MM.1S (cell line): ENCODE measurements at regions not wholly inside any gene's neighbourhood (a gene's known extent, or its start where the extent isn't known, plus 50 kb on each side); places are given as distances from the start of the nearest gene placed in this dataset.

Experiments
- DNase-seq: peaks from one replicate; pipeline ENCODE4 v3.0.0-alpha.2; 2015
- H2AFZ ChIP-seq: fragments of 300-600 bp; sonication (generic); 2 replicates; pipeline ENCODE4 v1.6.0; 2016; ENCODE audit warnings: antibody characterized with exemption, low read length
- H3F3A ChIP-seq: fragments of 300-600 bp; sonication (generic); 2 replicates; pipeline ENCODE4 v1.6.1; 2016; ENCODE audit warnings: mild to moderate bottlenecking, antibody characterized with exemption, low read length, moderate library complexity, mixed read lengths; ENCODE audit not compliant: insufficient read depth
- H3K27ac ChIP-seq: fragments of 300-600 bp; sonication (generic); 2 replicates; pipeline ENCODE4 v1.5.1; 2016; ENCODE audit warnings: mild to moderate bottlenecking, low read length
- H3K27me3 ChIP-seq: fragments of 300-600 bp; sonication (generic); replicated peaks from 2 replicates; pipeline ENCODE4 v1.6.0; 2016; ENCODE audit warnings: low read length; ENCODE audit not compliant: insufficient read depth
- H3K36me3 ChIP-seq: fragments of 300-600 bp; sonication (generic); replicated peaks from 2 replicates; pipeline ENCODE4 v1.6.1; 2016; ENCODE audit warnings: mild to moderate bottlenecking, low read length, mixed read lengths; ENCODE audit not compliant: insufficient read depth
- H3K4me1 ChIP-seq: fragments of 300-600 bp; sonication (generic); 2 replicates; pipeline ENCODE4 v1.6.1; 2016; ENCODE audit warnings: low read length, mixed read lengths
- H3K4me2 ChIP-seq: fragments of 300-600 bp; sonication (generic); 2 replicates; pipeline ENCODE4 v1.6.0; 2016; ENCODE audit warnings: low read depth, low read length
- H3K4me3 ChIP-seq: fragments of 300-600 bp; sonication (generic); 2 replicates; pipeline ENCODE4 v1.5.1; 2016; ENCODE audit warnings: low read length, mixed read lengths
- H3K79me2 ChIP-seq: fragments of 300-600 bp; sonication (generic); 2 replicates; pipeline ENCODE4 v1.6.1; 2016; ENCODE audit warnings: mixed run types, low read length, mixed read lengths
- H3K9ac ChIP-seq: fragments of 300-600 bp; sonication (generic); 2 replicates; pipeline ENCODE4 v1.6.1; 2016; ENCODE audit warnings: low read length, mixed read lengths
- H3K9me2 ChIP-seq: fragments of 300-600 bp; sonication (generic); replicated peaks from 2 replicates; pipeline ENCODE4 v1.6.1; 2016; ENCODE audit warnings: mild to moderate bottlenecking, low read length, mixed read lengths; ENCODE audit not compliant: insufficient read depth
- H3K9me3 ChIP-seq: fragments of 300-600 bp; sonication (generic); replicated peaks from 2 replicates; pipeline ENCODE4 v1.6.1; 2016; ENCODE audit warnings: mild to moderate bottlenecking, low read length, mixed read lengths; ENCODE audit not compliant: insufficient read depth
- H4K20me1 ChIP-seq: fragments of 300-600 bp; sonication (generic); 2 replicates; pipeline ENCODE4 v1.6.1; 2016; ENCODE audit warnings: mild to moderate bottlenecking, low read length, moderate library complexity, mixed read lengths; ENCODE audit not compliant: insufficient read depth
- EZH2 ChIP-seq: fragments of 300-600 bp; sonication (generic); optimal IDR thresholded peaks from 2 replicates; pipeline ENCODE3; 2017; ENCODE audit warnings: low read depth, mild to moderate bottlenecking, antibody characterized with exemption, low read length, mixed read lengths
- EZH2phosphoT487 ChIP-seq: fragments of 300-600 bp; sonication (generic); IDR thresholded peaks from 2 replicates; pipeline ENCODE4 v1.6.1; 2018; ENCODE audit warnings: antibody characterized with exemption, low read length
- TF ChIP-seq, protein P1 (sequence below): fragments of 300-600 bp; sonication (generic); IDR thresholded peaks from 2 replicates; pipeline ENCODE4 v1.5.1; 2016; ENCODE audit warnings: antibody characterized with exemption, low read length, mixed read lengths

DNA sequence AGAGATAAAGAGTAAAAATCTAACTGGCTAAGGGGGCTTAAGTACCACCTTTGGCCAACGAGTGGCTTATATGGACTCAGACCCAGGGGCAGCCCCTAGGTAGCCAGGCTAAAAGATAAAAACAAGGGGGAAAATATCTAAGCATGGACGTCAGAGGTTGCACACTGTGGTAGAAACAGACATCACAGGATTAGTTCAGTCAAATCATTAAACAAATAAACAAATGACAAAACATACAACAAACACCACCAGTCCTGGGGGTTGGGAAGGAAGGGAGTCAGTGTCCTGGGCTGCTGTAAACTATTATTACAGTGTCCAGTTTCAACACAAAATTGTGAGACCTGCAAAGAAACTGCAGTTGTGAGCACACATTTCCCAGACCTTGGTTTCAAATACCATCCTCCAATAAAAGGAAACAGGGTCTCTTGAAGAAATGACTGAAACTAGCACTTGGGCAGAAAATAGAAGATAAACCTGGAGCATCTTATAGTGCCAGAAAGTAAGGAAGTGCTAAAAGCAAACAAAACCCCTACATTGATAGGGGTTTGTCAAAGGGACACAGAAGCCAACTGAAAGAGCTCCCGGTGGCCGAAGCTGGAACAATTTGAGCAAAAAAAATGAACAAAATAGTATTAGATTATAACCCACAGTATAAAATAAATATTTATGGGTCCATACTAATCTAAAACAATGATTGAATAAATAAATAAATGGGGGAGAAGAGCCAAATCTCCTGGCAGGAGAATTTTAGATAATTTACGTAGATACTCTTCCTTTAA, 154.8 kb upstream of the KLF7 start:
- Histone ChIP-seq H3K36me3 (no peaks in the 10 kb centered on the region), H3K9me2 (no peaks in the 10 kb centered on the region), H4K20me1 (no peaks in the 10 kb centered on the region), H3K9ac (no peak overlapping the region), H3K4me3 (no peak overlapping the region), H3F3A (no peaks in the 10 kb centered on the region), H3K79me2 (no peaks in the 10 kb centered on the region), H3K9me3 (no peaks in the 10 kb centered on the region), H3K4me2 (no peak overlapping the region), H3K27ac (no peak overlapping the region), H2AFZ (no peak overlapping the region), H3K4me1 (no peaks in the 10 kb centered on the region), H3K27me3 (no peaks in the 10 kb centered on the region)
- TF ChIP-seq EZH2 (no peak), EZH2phosphoT487 (no peak)
- TF ChIP-seq, protein P1, sequence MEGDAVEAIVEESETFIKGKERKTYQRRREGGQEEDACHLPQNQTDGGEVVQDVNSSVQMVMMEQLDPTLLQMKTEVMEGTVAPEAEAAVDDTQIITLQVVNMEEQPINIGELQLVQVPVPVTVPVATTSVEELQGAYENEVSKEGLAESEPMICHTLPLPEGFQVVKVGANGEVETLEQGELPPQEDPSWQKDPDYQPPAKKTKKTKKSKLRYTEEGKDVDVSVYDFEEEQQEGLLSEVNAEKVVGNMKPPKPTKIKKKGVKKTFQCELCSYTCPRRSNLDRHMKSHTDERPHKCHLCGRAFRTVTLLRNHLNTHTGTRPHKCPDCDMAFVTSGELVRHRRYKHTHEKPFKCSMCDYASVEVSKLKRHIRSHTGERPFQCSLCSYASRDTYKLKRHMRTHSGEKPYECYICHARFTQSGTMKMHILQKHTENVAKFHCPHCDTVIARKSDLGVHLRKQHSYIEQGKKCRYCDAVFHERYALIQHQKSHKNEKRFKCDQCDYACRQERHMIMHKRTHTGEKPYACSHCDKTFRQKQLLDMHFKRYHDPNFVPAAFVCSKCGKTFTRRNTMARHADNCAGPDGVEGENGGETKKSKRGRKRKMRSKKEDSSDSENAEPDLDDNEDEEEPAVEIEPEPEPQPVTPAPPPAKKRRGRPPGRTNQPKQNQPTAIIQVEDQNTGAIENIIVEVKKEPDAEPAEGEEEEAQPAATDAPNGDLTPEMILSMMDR: no peak
- DNase-seq: no peak

DNA sequence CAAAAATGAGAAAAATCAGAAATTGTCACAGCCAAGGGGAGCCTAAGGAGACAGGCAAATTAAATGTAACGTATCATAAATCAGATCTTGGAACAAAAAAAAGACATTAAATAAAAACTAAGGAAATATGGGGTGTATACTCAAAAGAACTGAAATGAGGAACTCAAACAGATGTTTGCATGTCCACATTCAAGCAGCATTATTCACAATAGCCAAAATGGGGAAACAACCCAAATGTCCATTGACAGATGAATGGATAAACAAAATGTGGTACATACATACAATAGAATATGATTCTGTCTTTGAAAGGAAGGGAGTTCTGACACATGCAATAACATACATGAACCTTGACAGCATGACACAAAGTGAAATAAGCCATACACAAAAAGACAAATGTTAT, 155.8 kb upstream of the KLF7 start:
- H3K36me3 ChIP-seq: no peaks in the 10 kb centered on the region
- no peak overlapping the region for H3K27ac ChIP-seq
- H3K9me3 ChIP-seq: no peaks in the 10 kb centered on the region
- H3K4me2 ChIP-seq: no peak overlapping the region
- no peak for DNase-seq
- no peaks in the 10 kb centered on the region for H3K4me1 ChIP-seq
- H3K4me3 ChIP-seq: no peak overlapping the region
- H2AFZ ChIP-seq: no peak overlapping the region
- no peak for TF ChIP-seq EZH2
- TF ChIP-seq, protein P1: no peak
- no peak for TF ChIP-seq EZH2phosphoT487
- H3F3A ChIP-seq: no peaks in the 10 kb centered on the region
- H3K9me2 ChIP-seq: no peaks in the 10 kb centered on the region
- H3K9ac ChIP-seq: no peak overlapping the region
- H4K20me1 ChIP-seq: no peaks in the 10 kb centered on the region
- H3K79me2 ChIP-seq: no peaks in the 10 kb centered on the region
- H3K27me3 ChIP-seq: no peaks in the 10 kb centered on the region

DNA sequence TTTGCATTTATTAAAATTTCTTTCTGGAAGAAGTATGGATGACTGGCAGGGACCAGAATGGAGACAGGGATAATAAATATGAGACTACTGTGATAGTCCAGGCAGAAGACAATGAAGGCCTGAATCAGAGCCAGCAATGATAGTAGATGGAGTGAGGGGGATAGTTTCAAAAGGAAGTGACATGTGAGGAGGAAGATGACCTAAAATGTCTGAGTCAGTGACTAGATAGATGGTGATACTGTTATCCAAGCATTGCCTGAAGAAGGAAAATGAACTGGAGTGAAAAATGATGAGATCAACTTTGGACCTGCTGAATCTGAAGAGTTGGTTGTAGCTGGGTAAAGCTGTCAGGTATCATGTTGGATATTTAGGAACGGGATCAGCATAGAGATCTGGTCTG, 158.3 kb upstream of the KLF7 start:
- no peak overlapping the region for H3K9ac ChIP-seq
- no peaks in the 10 kb centered on the region for H3K27me3 ChIP-seq
- H3K36me3 ChIP-seq: no peaks in the 10 kb centered on the region
- no peak overlapping the region for H3K4me2 ChIP-seq
- H3K4me3 ChIP-seq: no peak overlapping the region
- H4K20me1 ChIP-seq: no peaks in the 10 kb centered on the region
- H3K9me3 ChIP-seq: no peaks in the 10 kb centered on the region
- no peaks in the 10 kb centered on the region for H3K4me1 ChIP-seq
- no peak for DNase-seq
- H2AFZ ChIP-seq: no peak overlapping the region
- no peaks in the 10 kb centered on the region for H3F3A ChIP-seq
- H3K79me2 ChIP-seq: no peaks in the 10 kb centered on the region
- H3K9me2 ChIP-seq: no peaks in the 10 kb centered on the region
- TF ChIP-seq EZH2 (no peak), EZH2phosphoT487 (no peak)
- TF ChIP-seq, protein P1: no peak
- H3K27ac ChIP-seq: no peak overlapping the region
